Heart left ventricle (tissue), 13 donors: ENCODE measurements at regions not wholly inside any gene's neighbourhood (a gene's known extent, or its start where the extent isn't known, plus 50 kb on each side); places are given as distances from the start of the nearest gene placed in this dataset.

Experiments
- CTCF ChIP-seq, 12 donors: fragments of 200-600 bp; sonication (generic) in 4 of 12; IDR thresholded peaks; one replicate each; pipeline versions ENCODE4 v1.5.0 to v1.8.0; 2018 to 2022; ENCODE audit warnings: antibody characterized with exemption in 12 of 12, mild to moderate bottlenecking in 5 of 12
- POLR2A ChIP-seq, 2 donors: fragments of 450-650 bp; IDR thresholded peaks; one replicate each; pipeline ENCODE4 v1.6.1; 2017; ENCODE audit warnings: antibody characterized with exemption in 2 of 2, mild to moderate bottlenecking in 2 of 2, moderate library complexity in 2 of 2
- donor health status: ischemic (EF 13 %, LVEDD 7.1; RV severe dilation, severe dysfunction).
- donor health status: DM: no; HTN: yes; CAD: no.
- donor health status: DM: no; HTN: no; CAD: no.
- donor health status: ischemic (EF 25% LVEDD 6.9; RV normal size, moderate dysfunction).
- donor health status: ischemic (EF 25% LVEDD 5.7; RV mildly dilated, moderate dysfunction).
- donor health status: ischemic (EF 35%, LVEDD 5.7; RV mildly dilated, moderate dysfunction).
- donor health status: nonischemic (EF 11% LVEDD 7.7; RV severe dilation, severe dysfunction).
- donor health status: DM: yes; HTN: yes; CAD: no.
- donor health status: PGD.
- donor health status: ischemic (EF 29% LVEDD 5.4; RV normal size, mild dysfunction).
- donor health status: nonischemic (EF 23%, LVEDD 6.1; RV moderate dilation, normal function).

DNA sequence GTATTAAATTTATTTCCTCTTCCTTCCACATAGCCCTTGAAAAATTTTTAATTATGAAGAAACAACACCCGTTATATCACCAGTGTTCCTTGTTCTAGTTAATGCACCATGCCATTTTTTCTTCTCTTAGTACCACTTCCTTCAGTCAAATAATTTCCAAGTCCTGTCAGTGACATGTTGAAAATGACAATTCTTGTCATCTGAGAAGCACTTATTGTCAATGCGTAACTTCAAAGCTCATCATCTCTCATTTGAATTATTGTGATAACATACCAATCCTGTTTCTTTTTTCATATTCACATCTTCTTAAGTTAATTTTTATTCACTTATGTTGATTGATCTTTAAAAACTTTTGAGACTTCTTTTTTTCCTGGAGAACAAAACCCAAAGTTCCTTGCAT lies 320.4 kb downstream of the ASXL3 start:
- TF ChIP-seq POLR2A (IDR thresholded peaks at IDR 0.05) (no peak), CTCF (IDR thresholded peaks at IDR 0.05) (no peak)
